Aorta (tissue), 5 donors: ENCODE measurements at regions not wholly inside any gene's neighbourhood (a gene's known extent, or its start where the extent isn't known, plus 50 kb on each side); places are given as distances from the start of the nearest gene placed in this dataset.

ENCODE experiments used
- ATAC-seq: fragments of 200-7000 bp; cut with Tn5 transposase; one replicate; pipeline ENCODE4 v1.9.1; 2022; ENCODE audit warnings: moderate library complexity; ENCODE audit not compliant: low FRiP score
- DNase-seq, 2 donors: peaks; one replicate each; pipeline ENCODE4 v3.0.0-alpha.2; 2020
- H3K27ac ChIP-seq, 2 donors: one replicate each; pipeline ENCODE4 v1.5.1; 2013; ENCODE audit warnings: low read length in 2 of 2, mild to moderate bottlenecking in 2 of 2, moderate library complexity in 2 of 2, control low read depth in 1 of 2, inconsistent platforms in 1 of 2, low read depth in 1 of 2
- H3K27me3 ChIP-seq, 2 donors: one replicate each; pipeline ENCODE4 v1.6.1; 2013; ENCODE audit warnings: control low read depth in 1 of 2, low read length in 1 of 2, mild to moderate bottlenecking in 1 of 2, moderate library complexity in 1 of 2; ENCODE audit not compliant: insufficient read depth in 2 of 2, control insufficient read depth in 1 of 2
- H3K36me3 ChIP-seq, 2 donors: one replicate each; pipeline ENCODE4 v1.6.1; 2013; ENCODE audit warnings: control low read depth in 1 of 2, low read length in 1 of 2, mild to moderate bottlenecking in 1 of 2; ENCODE audit not compliant: insufficient read depth in 2 of 2, control insufficient read depth in 1 of 2
- H3K4me1 ChIP-seq, 2 donors: one replicate each; pipeline ENCODE4 v1.6.1; 2013; ENCODE audit warnings: low read length in 2 of 2, control low read depth in 1 of 2, mild to moderate bottlenecking in 1 of 2, moderate library complexity in 1 of 2; ENCODE audit not compliant: insufficient read depth in 2 of 2, control insufficient read depth in 1 of 2
- H3K4me3 ChIP-seq, 2 donors: one replicate each; pipeline ENCODE4 v1.5.1; 2013; ENCODE audit warnings: low read length in 2 of 2, control low read depth in 1 of 2, mild to moderate bottlenecking in 1 of 2
- H3K9me3 ChIP-seq: one replicate; pipeline ENCODE4 v1.6.1; 2013; ENCODE audit warnings: mild to moderate bottlenecking, low read length; ENCODE audit not compliant: control insufficient read depth
- WGBS, 2 donors: extraction: QIAGEN DNeasy Blood & Tissue Kit; methylation state at CpG; one replicate each; pipeline ENCODE4 v1.1.7; 2013; 5-methylcytosine and 5-hydroxymethylcytosine counted together
- intact Hi-C, 2 donors: fragments of 100-400 bp; cut with DNase I; formaldehyde crosslinking; loops; one replicate each; pipeline versions ENCODE4 v1.14.2 to v1.15.0; 2022
- donor health status: healthy with polysubstance abuse.
- donor health status: Bipolar disorder and iron deficiency.
- donor health status: DM: no; HTN: no; CAD: no.
- donor health status: DM: no; HTN: no; CAD: no.
- donor health status: DM: yes; HTN: yes; CAD: no.

GRCh38 chr5:96226941-96227552, 206.0 kb downstream of the PCSK1 start:
- H3K27ac ChIP-seq, result peak overlapping the region; percentile 38 to 95
- H3K9me3 ChIP-seq, result no peaks in the 10 kb centered on the region
- peak; percentile 54 to 76 for DNase-seq
- H3K36me3 ChIP-seq, result no peaks in the 10 kb centered on the region
- peaks cover 0 to 3% of the 10 kb centered on the region in 2 donors for H3K4me1 ChIP-seq
- WGBS, 2 donors, result 4 to 5% methylated on average over 6 of the region's 6 CpGs
- peak; percentile 50 for ATAC-seq
- intact Hi-C loops, result loop anchor here (5.0 to 10.0 kb wide), 3 partner anchors 108 to 362 kb away; partner anchors contain the start of gene ELL2 (in 1 of the 2)
- no peaks in the 10 kb centered on the region for H3K27me3 ChIP-seq
- peak overlapping the region in 1 of 2 donors; percentile 64 for H3K4me3 ChIP-seq

GRCh38 chr5:96222129-96222528, 210.9 kb downstream of the PCSK1 start:
- H3K36me3 ChIP-seq, result no peaks in the 10 kb centered on the region
- DNase-seq (no peak), ATAC-seq (no peak)
- no peaks in the 10 kb centered on the region for H3K9me3 ChIP-seq
- peaks cover 3 to 7% of the 10 kb centered on the region in 2 donors for H3K4me1 ChIP-seq
- WGBS, 2 donors, result 89 to 90% methylated on average over 2 of the region's 2 CpGs
- no peaks in the 10 kb centered on the region for H3K27me3 ChIP-seq
- intact Hi-C loops, result loop anchor here (10.0 kb wide), 2 partner anchors 113 to 357 kb away; no protein-coding TSS in a partner anchor
- no peak overlapping the region for H3K27ac ChIP-seq
- no peak overlapping the region for H3K4me3 ChIP-seq

DNA sequence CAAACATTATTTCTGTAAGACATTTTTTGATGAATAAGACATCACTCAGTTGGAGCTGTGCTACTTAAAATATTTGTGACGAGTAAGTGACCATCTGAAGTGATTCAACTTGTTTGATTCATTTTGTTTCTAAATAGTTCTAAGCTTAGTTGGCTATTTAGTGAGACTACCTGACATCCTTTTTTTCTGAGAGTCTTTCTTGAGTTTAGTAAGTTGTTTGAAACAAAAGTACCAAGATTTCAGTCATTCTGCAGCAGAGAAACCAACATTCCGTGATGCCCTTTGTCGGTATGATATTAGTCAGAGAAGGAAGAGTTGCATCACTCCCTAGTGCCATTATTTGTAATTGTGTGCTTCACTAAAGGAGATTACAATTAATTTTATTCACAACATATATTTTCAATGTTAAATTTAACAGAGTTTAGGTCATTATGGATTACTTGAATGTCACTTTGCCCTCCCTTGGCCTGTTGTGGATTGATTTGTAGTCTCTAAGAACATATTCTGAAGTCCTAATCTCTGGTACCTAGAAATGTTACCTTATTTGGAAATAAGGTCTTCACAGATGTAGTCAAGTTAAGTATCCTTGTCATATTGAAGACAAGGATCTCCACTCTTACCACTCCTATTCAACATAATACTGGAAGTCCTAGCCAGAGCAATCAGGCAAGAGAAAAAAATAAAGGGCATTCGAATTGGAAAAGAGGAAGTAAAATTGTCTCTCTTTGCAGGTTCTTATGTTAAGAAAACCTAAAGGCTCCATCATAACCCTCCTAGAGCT, 212.2 kb downstream of the PCSK1 start:
- 55 to 56% methylated on average over 4 of the region's 4 CpGs for WGBS, 2 donors
- ATAC-seq (no peak), DNase-seq (no peak)
- intact Hi-C loops, result loop anchor here (10.0 kb wide), 2 partner anchors 114 to 356 kb away; no protein-coding TSS in a partner anchor
- H3K4me3 ChIP-seq, result no peak overlapping the region
- no peaks in the 10 kb centered on the region for H3K36me3 ChIP-seq
- no peaks in the 10 kb centered on the region for H3K9me3 ChIP-seq
- peaks cover 0 to 7% of the 10 kb centered on the region in 2 donors for H3K4me1 ChIP-seq
- no peaks in the 10 kb centered on the region for H3K27me3 ChIP-seq
- H3K27ac ChIP-seq, result peak overlapping the region in 1 of 2 donors; percentile 96

DNA sequence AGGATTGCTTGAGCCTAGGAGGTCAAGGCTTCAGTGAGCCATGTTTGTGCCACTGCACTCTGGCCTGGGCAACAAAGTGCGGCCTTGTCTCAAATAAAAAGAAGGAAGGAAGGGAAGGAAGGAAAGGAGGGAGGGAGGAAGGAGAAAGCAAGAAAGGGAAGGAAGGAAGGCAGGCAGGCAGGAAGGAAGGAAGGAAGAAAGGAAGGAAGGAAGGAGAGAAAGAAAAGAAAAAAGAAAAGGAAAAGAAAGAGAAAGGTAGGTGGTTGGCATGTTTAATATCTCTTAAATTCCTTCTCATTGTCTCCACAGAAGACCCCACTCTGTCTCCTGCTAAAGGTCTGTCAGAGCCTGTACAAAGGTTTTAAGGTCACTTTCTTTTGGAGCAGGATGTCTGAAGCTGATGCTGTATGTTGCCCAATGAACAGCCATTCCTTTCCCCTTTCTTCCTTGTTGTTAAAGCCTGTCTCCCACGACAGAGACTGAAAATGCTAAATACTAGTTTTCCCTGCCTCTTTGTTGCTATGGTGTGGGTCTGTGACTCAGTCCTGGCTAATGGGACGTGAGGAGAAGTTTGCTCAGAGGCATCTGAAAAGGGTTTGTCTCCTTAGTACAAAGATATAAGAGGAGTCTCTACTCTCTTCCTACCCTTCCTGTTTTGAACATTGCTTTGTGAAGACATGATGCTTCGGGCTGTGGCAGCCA, 213.3 kb downstream of the PCSK1 start:
- DNase-seq (no peak), ATAC-seq (no peak)
- peaks cover 0 to 7% of the 10 kb centered on the region in 2 donors for H3K4me1 ChIP-seq
- no peak overlapping the region for H3K4me3 ChIP-seq
- WGBS, 2 donors, result 48 to 53% methylated on average over 4 of the region's 4 CpGs
- no peaks in the 10 kb centered on the region for H3K27me3 ChIP-seq
- no peaks in the 10 kb centered on the region for H3K9me3 ChIP-seq
- H3K36me3 ChIP-seq, result no peaks in the 10 kb centered on the region
- intact Hi-C loops, result loop anchor here (5.0 to 10.0 kb wide), 3 partner anchors 78 to 355 kb away; no protein-coding TSS in a partner anchor
- peak overlapping the region in 1 of 2 donors; percentile 57 for H3K27ac ChIP-seq

- WGBS, 2 donors, result 46 to 53% methylated on average over 3 of the region's 3 CpGs
- no peak for ATAC-seq
- intact Hi-C loops, result loop anchor here in 1 of 2 donors (5.0 kb wide), 1 partner anchor 79 kb away; no protein-coding TSS in a partner anchor
- Histone ChIP-seq H3K4me1 (peaks cover 0 to 7% of the 10 kb centered on the region in 2 donors), H3K4me3 (no peak overlapping the region), H3K27ac (no peak overlapping the region), H3K9me3 (no peaks in the 10 kb centered on the region), H3K36me3 (no peaks in the 10 kb centered on the region), H3K27me3 (no peaks in the 10 kb centered on the region)
- no peak for DNase-seq
Observed at GRCh38 chr5:96218653-96219052, 214.4 kb downstream of the PCSK1 start.

DNA sequence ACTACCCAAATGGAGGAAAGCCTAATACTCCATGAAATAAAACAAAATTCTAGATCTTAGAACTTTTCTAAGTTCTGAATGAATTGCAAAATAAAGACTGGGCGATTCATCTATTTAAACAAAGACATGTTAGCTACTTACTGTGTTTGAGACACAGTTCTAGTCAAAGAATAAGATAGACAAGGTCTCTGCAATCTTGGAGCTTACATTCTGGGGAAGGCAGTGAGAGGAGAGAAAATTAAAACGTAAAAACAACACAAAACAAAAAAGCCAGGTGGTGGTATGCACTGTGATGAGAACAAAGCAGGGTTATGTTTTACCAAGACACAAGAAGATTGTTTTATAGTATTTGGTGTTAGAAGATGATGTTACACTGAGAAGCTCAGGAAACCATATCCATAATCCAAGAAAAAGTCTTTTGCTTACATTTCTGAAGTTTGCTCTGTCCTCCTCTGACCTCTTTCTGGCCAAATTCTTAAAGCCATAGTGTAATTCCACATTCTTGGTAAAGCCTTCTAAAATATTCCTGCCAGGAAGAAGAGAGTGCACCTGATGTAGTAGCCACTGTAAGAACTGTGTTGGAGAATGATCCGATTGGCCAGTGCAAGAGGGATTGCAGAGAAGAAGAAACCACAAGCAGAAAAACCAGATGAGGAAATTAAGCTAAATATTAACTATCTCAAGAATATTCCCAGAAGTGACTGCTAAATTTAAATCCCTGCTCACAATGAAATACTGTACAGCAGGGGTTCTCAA, 218.4 kb downstream of the PCSK1 start:
- Histone ChIP-seq H3K9me3 (no peaks in the 10 kb centered on the region), H3K4me3 (no peak overlapping the region), H3K27me3 (no peaks in the 10 kb centered on the region), H3K36me3 (no peaks in the 10 kb centered on the region), H3K27ac (no peak overlapping the region), H3K4me1 (peaks cover 0 to 2% of the 10 kb centered on the region in 2 donors)
- intact Hi-C loops, result loop anchor here in 1 of 2 donors (5.0 kb wide), 1 partner anchor 83 kb away; no protein-coding TSS in a partner anchor
- no peak for DNase-seq
- WGBS, 2 donors, result 66% methylated on average over 3 of the region's 3 CpGs
- ATAC-seq, result no peak

- H3K27ac ChIP-seq, result no peak overlapping the region
- H3K36me3 ChIP-seq, result no peaks in the 10 kb centered on the region
- intact Hi-C loops, result loop anchor here in 1 of 2 donors (5.0 kb wide), 1 partner anchor 38 kb away; no protein-coding TSS in a partner anchor
- 39 to 49% methylated on average over 1 of the region's 1 CpG for WGBS, 2 donors
- ATAC-seq (no peak), DNase-seq (no peak)
- no peaks in the 10 kb centered on the region for H3K9me3 ChIP-seq
- no peaks in the 10 kb centered on the region for H3K27me3 ChIP-seq
- no peak overlapping the region for H3K4me3 ChIP-seq
- H3K4me1 ChIP-seq, result no peaks in the 10 kb centered on the region
Observed at GRCh38 chr5:96209829-96210228, 223.2 kb downstream of the PCSK1 start.

- DNase-seq (no peak), ATAC-seq (no peak)
- Histone ChIP-seq H3K27me3 (no peaks in the 10 kb centered on the region), H3K36me3 (no peaks in the 10 kb centered on the region), H3K27ac (no peak overlapping the region), H3K9me3 (no peaks in the 10 kb centered on the region), H3K4me3 (no peak overlapping the region), H3K4me1 (no peaks in the 10 kb centered on the region)
- intact Hi-C loops, result loop anchor here in 1 of 2 donors (5.0 kb wide), 1 partner anchor 35 kb away; no protein-coding TSS in a partner anchor
Observed at GRCh38 chr5:96207420-96207819, 225.6 kb downstream of the PCSK1 start.
